ENCODE measurements at regions not wholly inside any gene's neighbourhood (a gene's known extent, or its start where the extent isn't known, plus 50 kb on each side); places are given as distances from the start of the nearest gene placed in this dataset.

DNA sequence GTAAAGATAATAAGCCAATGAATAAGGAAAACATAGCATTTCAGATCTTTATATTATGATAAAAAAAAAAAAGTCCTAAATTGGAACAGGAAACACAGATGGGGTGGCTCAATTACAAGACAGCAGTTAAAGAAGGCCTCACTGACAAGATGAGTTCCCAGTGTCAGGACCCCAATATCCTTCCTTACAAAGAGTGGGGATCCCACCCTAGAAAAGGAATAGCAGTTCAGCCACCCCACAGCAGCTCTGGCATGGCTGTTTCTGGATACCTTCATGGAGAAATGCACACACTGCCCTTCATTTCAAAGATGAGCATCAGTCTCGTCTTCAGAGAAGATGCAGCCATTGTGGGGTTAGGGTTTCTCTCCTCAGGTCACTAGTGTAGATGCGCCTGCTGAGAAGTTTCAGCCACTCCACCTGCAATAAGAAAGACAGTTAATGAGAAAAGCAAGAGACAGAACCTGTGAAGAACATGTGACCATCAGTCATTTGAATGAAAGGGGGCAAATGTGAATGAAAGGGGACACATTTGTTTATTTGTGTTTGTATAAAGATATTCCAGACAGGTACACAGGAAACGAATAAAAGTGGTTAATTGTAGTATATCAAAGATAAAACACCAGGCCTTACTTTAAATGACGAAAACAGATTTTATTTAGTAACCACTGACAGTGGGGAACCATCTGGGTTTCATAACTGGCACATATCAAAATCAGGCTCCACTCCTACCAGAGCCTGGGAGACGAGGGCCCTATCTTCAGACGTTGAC is 121.3 kb upstream of the PRSS16 start:
- DNase-seq (ENCODE audit: low spot score) (no peak), FAIRE-seq (no peak), ATAC-seq (no peak; the same call in 2 of the 3 replicates)
- no TSS peak for BruUV-seq (replicated peaks)
- Histone ChIP-seq H3K27ac (ENCODE audit: extremely low read length, insufficient read depth, low read length) (no peak overlapping the region), H3K79me2 (ENCODE audit: insufficient read depth, low read length) (no peaks in the 10 kb centered on the region), H3K4me3 (replicated peaks in 1 of 3; ENCODE audit: insufficient read depth in 1 of 3, low read depth in 2 of 3, low read length in 3 of 3) (peak overlapping the region in 2 of 3 experiments; percentile 45 to 51; a peak in 2 of 6 replicates), H2AFZ (ENCODE audit: low read length) (peak overlapping the region; percentile 39), H3K4me1 (ENCODE audit: insufficient read depth, low read length) (peaks cover 12% of the 10 kb centered on the region), H3K27me3 (ENCODE audit: control insufficient read depth in 1 of 2, insufficient read depth in 2 of 2, low read length in 2 of 2) (peaks cover 2 to 9% of the 10 kb centered on the region in 2 experiments; a peak in 1 of 5 replicates), H3K36me3 (replicated peaks in 1 of 2; ENCODE audit: control insufficient read depth in 1 of 2, insufficient read depth in 2 of 2, low read length in 2 of 2) (no peaks in the 10 kb centered on the region), H4K20me1 (ENCODE audit: insufficient read depth, low read length) (no peaks in the 10 kb centered on the region), H3K9me3 (ENCODE audit: low read length) (no peaks in the 10 kb centered on the region), H3K9ac (ENCODE audit: insufficient read depth, low read depth, low read length) (no peak overlapping the region), H3K4me2 (ENCODE audit: low read depth, low read length) (peak overlapping the region; percentile 72)
- ChIA-PET POLR2A (interaction anchor here (0.8 to 1.0 kb wide), 2 partner anchors 19 to 52 kb away, joined by 3 to 4 read pairs; no protein-coding TSS in a partner anchor), CTCF (ENCODE audit: low intra/inter-chr PET ratio, low total read pairs) (interaction anchor here (1.2 to 1.9 kb wide), 3 partner anchors 32 to 670 kb away, joined by 4 to 21 read pairs (median 5); no protein-coding TSS in a partner anchor)
- intact Hi-C loops (cut with micrococcal nuclease; ENCODE audit: unreplicated experiment) = loop anchor here (5.0 kb wide), 1 partner anchor 51 kb away; no protein-coding TSS in a partner anchor
- WGBS (ENCODE audit: low lambda C conversion rate) = 61% methylated on average over 6 of the region's 6 CpGs
- in situ Hi-C loops (cut with HindIII; ENCODE audit: extremely low pct_ligation_motif_present, low pct_unique_long_range_greater_than_20kb) = no loop called here
- TF ChIP-seq ZBTB42 (CRISPR knock-in tag; IDR thresholded peaks at IDR 0.05) (no peak), SCMH1 (CRISPR knock-in tag; IDR thresholded peaks at IDR 0.05; ENCODE audit: borderline replicate concordance) (no peak), ZNF816 (CRISPR knock-in tag; IDR thresholded peaks at IDR 0.05; ENCODE audit: borderline replicate concordance) (no peak), POGZ (CRISPR knock-in tag; IDR thresholded peaks at IDR 0.05) (no peak), HNRNPK (IDR thresholded peaks at IDR 0.05; ENCODE audit: low read depth, low read length, poor library complexity, severe bottlenecking) (no peak), SRF (IDR thresholded peaks at IDR 0.05; ENCODE audit: low read depth, low read length) (no peak), RELA (CRISPR knock-in tag; IDR thresholded peaks at IDR 0.05) (no peak), ZNF501 (CRISPR knock-in tag; IDR thresholded peaks at IDR 0.05) (no peak), ZNF225 (CRISPR knock-in tag; IDR thresholded peaks at IDR 0.05) (no peak), FOXO1 (CRISPR knock-in tag; IDR thresholded peaks at IDR 0.05) (no peak), ZNF709 (CRISPR knock-in tag; IDR thresholded peaks at IDR 0.05) (no peak), TARDBP (CRISPR knock-in tag; IDR thresholded peaks at IDR 0.05) (no peak), ZSCAN21 (CRISPR knock-in tag; IDR thresholded peaks at IDR 0.05; ENCODE audit: borderline replicate concordance) (no peak), ZBTB3 (CRISPR knock-in tag; IDR thresholded peaks at IDR 0.05; ENCODE audit: borderline replicate concordance, low read depth) (no peak)
- TF ChIP-seq, protein P1, sequence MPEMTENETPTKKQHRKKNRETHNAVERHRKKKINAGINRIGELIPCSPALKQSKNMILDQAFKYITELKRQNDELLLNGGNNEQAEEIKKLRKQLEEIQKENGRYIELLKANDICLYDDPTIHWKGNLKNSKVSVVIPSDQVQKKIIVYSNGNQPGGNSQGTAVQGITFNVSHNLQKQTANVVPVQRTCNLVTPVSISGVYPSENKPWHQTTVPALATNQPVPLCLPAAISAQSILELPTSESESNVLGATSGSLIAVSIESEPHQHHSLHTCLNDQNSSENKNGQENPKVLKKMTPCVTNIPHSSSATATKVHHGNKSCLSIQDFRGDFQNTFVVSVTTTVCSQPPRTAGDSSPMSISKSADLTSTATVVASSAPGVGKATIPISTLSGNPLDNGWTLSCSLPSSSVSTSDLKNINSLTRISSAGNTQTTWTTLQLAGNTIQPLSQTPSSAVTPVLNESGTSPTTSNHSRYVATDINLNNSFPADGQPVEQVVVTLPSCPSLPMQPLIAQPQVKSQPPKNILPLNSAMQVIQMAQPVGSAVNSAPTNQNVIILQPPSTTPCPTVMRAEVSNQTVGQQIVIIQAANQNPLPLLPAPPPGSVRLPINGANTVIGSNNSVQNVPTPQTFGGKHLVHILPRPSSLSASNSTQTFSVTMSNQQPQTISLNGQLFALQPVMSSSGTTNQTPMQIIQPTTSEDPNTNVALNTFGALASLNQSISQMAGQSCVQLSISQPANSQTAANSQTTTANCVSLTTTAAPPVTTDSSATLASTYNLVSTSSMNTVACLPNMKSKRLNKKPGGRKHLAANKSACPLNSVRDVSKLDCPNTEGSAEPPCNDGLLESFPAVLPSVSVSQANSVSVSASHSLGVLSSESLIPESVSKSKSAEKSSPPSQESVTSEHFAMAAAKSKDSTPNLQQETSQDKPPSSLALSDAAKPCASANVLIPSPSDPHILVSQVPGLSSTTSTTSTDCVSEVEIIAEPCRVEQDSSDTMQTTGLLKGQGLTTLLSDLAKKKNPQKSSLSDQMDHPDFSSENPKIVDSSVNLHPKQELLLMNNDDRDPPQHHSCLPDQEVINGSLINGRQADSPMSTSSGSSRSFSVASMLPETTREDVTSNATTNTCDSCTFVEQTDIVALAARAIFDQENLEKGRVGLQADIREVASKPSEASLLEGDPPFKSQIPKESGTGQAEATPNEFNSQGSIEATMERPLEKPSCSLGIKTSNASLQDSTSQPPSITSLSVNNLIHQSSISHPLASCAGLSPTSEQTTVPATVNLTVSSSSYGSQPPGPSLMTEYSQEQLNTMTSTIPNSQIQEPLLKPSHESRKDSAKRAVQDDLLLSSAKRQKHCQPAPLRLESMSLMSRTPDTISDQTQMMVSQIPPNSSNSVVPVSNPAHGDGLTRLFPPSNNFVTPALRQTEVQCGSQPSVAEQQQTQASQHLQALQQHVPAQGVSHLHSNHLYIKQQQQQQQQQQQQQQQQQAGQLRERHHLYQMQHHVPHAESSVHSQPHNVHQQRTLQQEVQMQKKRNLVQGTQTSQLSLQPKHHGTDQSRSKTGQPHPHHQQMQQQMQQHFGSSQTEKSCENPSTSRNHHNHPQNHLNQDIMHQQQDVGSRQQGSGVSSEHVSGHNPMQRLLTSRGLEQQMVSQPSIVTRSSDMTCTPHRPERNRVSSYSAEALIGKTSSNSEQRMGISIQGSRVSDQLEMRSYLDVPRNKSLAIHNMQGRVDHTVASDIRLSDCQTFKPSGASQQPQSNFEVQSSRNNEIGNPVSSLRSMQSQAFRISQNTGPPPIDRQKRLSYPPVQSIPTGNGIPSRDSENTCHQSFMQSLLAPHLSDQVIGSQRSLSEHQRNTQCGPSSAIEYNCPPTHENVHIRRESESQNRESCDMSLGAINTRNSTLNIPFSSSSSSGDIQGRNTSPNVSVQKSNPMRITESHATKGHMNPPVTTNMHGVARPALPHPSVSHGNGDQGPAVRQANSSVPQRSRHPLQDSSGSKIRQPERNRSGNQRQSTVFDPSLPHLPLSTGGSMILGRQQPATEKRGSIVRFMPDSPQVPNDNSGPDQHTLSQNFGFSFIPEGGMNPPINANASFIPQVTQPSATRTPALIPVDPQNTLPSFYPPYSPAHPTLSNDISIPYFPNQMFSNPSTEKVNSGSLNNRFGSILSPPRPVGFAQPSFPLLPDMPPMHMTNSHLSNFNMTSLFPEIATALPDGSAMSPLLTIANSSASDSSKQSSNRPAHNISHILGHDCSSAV (CRISPR knock-in tag; IDR thresholded peaks at IDR 0.05; ENCODE audit: borderline replicate concordance) = no peak
- TF ChIP-seq, protein P2, sequence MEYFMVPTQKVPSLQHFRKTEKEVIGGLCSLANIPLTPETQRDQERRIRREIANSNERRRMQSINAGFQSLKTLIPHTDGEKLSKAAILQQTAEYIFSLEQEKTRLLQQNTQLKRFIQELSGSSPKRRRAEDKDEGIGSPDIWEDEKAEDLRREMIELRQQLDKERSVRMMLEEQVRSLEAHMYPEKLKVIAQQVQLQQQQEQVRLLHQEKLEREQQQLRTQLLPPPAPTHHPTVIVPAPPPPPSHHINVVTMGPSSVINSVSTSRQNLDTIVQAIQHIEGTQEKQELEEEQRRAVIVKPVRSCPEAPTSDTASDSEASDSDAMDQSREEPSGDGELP (IDR thresholded peaks at IDR 0.05; ENCODE audit: borderline replicate concordance, low read depth) = no peak

All from HepG2 (cell line).